K562 (cell line): ENCODE measurements at regions not wholly inside any gene's neighbourhood (a gene's known extent, or its start where the extent isn't known, plus 50 kb on each side); places are given as distances from the start of the nearest gene placed in this dataset.
A peak's percentile ranks its signal among the peaks of the same experiment; 100 is the strongest.

Source experiments
- BCOR ChIP-seq: fragments of 450-650 bp; IDR thresholded peaks from 2 replicates; pipeline ENCODE4 v1.6.1; 2016
- CHD2 ChIP-seq: IDR thresholded peaks from 2 replicates; pipeline ENCODE4 v1.6.1; 2011; ENCODE audit warnings: low read depth, low read length
- ELF1 ChIP-seq: fragments of 200-800 bp; sonication (Bioruptor generic); IDR thresholded peaks from 2 replicates; pipeline ENCODE4 v1.6.1; 2016; ENCODE audit warnings: missing genetic modification characterization, missing compliant biosample characterization
- HNRNPK ChIP-seq: fragments of 200-400 bp; formaldehyde crosslinking; IDR thresholded peaks from one replicate; pipeline ENCODE4 v1.6.1; 2018; ENCODE audit warnings: mild to moderate bottlenecking, low read depth, low read length; ENCODE audit not compliant: poor library complexity, severe bottlenecking
- KDM2B ChIP-seq: fragments of 250-450 bp; sonication (Bioruptor Pico); IDR thresholded peaks from 2 replicates; pipeline ENCODE4 v1.8.0; 2021; ENCODE audit warnings: mild to moderate bottlenecking, moderate library complexity
- MED1 ChIP-seq: sonication (generic); formaldehyde crosslinking; IDR thresholded peaks from 2 replicates; pipeline ENCODE4 v1.8.1; 2023; ENCODE audit warnings: missing genetic modification reagents, borderline replicate concordance
- MEF2A ChIP-seq: IDR thresholded peaks from 2 replicates; pipeline ENCODE4 v1.6.1; 2011; ENCODE audit warnings: low read depth, mild to moderate bottlenecking, low read length, moderate library complexity; ENCODE audit not compliant: control insufficient read depth
- NELFE ChIP-seq: IDR thresholded peaks from 2 replicates; pipeline ENCODE4 v1.6.1; 2011; ENCODE audit warnings: mild to moderate bottlenecking; ENCODE audit not compliant: insufficient read depth, insufficient read length
- SUPT5H ChIP-seq: fragments of 450-650 bp; IDR thresholded peaks from 2 replicates; pipeline ENCODE4 v1.6.1; 2016
- THRAP3 ChIP-seq: fragments of 450-650 bp; IDR thresholded peaks from 2 replicates; pipeline ENCODE4 v1.6.1; 2016; ENCODE audit warnings: mild to moderate bottlenecking, inconsistent platforms, borderline replicate concordance
- ZNF444 ChIP-seq: fragments of 250-450 bp; sonication (Bioruptor Pico); IDR thresholded peaks from 2 replicates; pipeline ENCODE4 v1.4.0; 2020; ENCODE audit warnings: mild to moderate bottlenecking, moderate library complexity
- ZNF76 ChIP-seq: fragments of 250-450 bp; sonication (Bioruptor Pico); IDR thresholded peaks from 2 replicates; pipeline ENCODE4 v1.4.0; 2020; ENCODE audit warnings: mild to moderate bottlenecking, moderate library complexity, borderline replicate concordance
- ZNF764 ChIP-seq: fragments of 250-450 bp; sonication (Bioruptor Pico); IDR thresholded peaks from 2 replicates; pipeline ENCODE4 v1.4.0; 2020; ENCODE audit warnings: low read depth, mild to moderate bottlenecking, moderate library complexity
- ZSCAN29 ChIP-seq: fragments of 450-650 bp; IDR thresholded peaks from 2 replicates; pipeline ENCODE4 v1.6.1; 2017
- TF ChIP-seq, protein P1 (sequence below): fragments of 450-650 bp; formaldehyde crosslinking; IDR thresholded peaks from 2 replicates; pipeline ENCODE4 v1.4.0; 2022; ENCODE audit warnings: mild to moderate bottlenecking, moderate library complexity
- TF ChIP-seq, protein P2 (sequence below): fragments of 450-650 bp; formaldehyde crosslinking; IDR thresholded peaks from 2 replicates; pipeline ENCODE4 v1.4.0; 2020; ENCODE audit warnings: mild to moderate bottlenecking, mixed read lengths
- TF ChIP-seq, protein P3 (sequence below), 2 experiments: IDR thresholded peaks; 2 replicates each; pipeline ENCODE4 v1.6.1; 2011; ENCODE audit warnings: borderline replicate concordance in 1 of 2, control low read depth in 1 of 2, low read depth in 1 of 2, low read length in 1 of 2, mild to moderate bottlenecking in 1 of 2, mixed read lengths in 1 of 2, moderate library complexity in 1 of 2; ENCODE audit not compliant: insufficient read depth in 1 of 2, insufficient read length in 1 of 2, poor library complexity in 1 of 2, severe bottlenecking in 1 of 2; ENCODE audit errors: extremely low read depth in 1 of 2
- TF ChIP-seq, protein P4 (sequence below): sonication (generic); formaldehyde crosslinking; IDR thresholded peaks from 2 replicates; pipeline ENCODE4 v1.8.1; 2022; ENCODE audit warnings: missing genetic modification reagents
- TF ChIP-seq, protein P5 (sequence below): fragments of 250-450 bp; sonication (Bioruptor Pico); IDR thresholded peaks from 2 replicates; pipeline ENCODE4 v1.5.1; 2021; ENCODE audit warnings: mild to moderate bottlenecking
- TF ChIP-seq, protein P6 (sequence below): sonication (generic); formaldehyde crosslinking; IDR thresholded peaks from 2 replicates; pipeline ENCODE4 v1.5.0; 2020; ENCODE audit warnings: missing genetic modification reagents

DNA sequence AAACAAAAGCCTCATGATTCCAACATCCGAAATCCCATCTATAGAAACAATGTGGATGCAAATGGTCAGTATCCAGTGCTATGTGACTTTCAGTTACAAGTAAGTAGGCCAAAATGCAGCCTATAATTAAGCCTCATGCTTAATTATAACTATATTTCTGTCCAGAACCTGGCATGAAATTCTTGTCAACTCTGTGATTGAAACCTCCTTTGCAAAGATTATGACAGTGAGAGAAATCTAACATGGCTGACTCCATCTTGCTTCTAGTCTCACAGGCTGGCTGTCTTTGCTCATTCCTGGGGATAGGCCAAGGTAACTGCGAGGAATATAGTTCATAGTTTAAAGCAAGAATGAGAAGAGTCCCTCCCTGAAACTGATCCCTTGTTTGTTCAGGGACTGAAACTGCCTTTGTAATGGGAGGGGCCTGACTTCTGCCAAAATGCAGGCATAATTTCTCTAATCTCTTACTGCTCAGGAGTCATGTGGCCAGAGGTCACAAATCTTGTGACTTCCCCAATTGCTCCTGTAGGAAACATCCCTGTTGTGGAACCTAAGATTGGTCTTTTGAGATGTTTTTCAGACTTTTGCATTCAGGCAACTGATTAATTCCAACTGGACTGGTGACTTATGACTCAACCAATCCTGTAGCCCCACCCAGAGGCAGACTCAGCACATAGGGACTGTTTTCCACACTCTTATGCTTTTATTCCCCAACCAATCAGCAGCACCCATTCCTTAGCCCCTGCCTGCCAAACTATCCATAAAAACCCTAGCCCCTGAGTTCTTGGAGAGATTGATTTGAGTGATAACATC is 84.5 kb upstream of the TLK1 start (continued):
- TF ChIP-seq, protein P1, sequence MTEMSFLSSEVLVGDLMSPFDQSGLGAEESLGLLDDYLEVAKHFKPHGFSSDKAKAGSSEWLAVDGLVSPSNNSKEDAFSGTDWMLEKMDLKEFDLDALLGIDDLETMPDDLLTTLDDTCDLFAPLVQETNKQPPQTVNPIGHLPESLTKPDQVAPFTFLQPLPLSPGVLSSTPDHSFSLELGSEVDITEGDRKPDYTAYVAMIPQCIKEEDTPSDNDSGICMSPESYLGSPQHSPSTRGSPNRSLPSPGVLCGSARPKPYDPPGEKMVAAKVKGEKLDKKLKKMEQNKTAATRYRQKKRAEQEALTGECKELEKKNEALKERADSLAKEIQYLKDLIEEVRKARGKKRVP: no peak
- TF ChIP-seq KDM2B (no peak), ZNF764 (CRISPR knock-in tag) (no peak), ELF1 (tag) (no peak; the same call in 1 of the 2 replicates), SUPT5H (no peak), NELFE (no peak), BCOR (no peak), CHD2 (no peak), ZSCAN29 (no peak), HNRNPK (no peak), MEF2A (no peak), ZNF444 (CRISPR knock-in tag) (no peak), MED1 (CRISPR knock-in tag) (no peak), THRAP3 (no peak), ZNF76 (CRISPR knock-in tag) (0 out of 2 replicates have a peak, but pooled peaks have one; percentile 42)
- TF ChIP-seq, protein P2, sequence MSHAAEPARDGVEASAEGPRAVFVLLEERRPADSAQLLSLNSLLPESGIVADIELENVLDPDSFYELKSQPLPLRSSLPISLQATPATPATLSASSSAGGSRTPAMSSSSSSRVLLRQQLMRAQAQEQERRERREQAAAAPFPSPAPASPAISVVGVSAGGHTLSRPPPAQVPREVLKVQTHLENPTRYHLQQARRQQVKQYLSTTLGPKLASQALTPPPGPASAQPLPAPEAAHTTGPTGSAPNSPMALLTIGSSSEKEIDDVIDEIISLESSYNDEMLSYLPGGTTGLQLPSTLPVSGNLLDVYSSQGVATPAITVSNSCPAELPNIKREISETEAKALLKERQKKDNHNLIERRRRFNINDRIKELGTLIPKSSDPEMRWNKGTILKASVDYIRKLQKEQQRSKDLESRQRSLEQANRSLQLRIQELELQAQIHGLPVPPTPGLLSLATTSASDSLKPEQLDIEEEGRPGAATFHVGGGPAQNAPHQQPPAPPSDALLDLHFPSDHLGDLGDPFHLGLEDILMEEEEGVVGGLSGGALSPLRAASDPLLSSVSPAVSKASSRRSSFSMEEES (CRISPR knock-in tag): peak; percentile 38; the same call in 1 of the 2 replicates
- TF ChIP-seq, protein P3, sequence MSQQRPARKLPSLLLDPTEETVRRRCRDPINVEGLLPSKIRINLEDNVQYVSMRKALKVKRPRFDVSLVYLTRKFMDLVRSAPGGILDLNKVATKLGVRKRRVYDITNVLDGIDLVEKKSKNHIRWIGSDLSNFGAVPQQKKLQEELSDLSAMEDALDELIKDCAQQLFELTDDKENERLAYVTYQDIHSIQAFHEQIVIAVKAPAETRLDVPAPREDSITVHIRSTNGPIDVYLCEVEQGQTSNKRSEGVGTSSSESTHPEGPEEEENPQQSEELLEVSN (IDR thresholded peaks at IDR 0.05; ENCODE audit: borderline replicate concordance in 1 of 2, extremely low read depth in 1 of 2, insufficient read depth in 1 of 2, insufficient read length in 1 of 2, low read depth in 1 of 2, low read length in 1 of 2, poor library complexity in 1 of 2, severe bottlenecking in 1 of 2): no peak
- TF ChIP-seq, protein P4, sequence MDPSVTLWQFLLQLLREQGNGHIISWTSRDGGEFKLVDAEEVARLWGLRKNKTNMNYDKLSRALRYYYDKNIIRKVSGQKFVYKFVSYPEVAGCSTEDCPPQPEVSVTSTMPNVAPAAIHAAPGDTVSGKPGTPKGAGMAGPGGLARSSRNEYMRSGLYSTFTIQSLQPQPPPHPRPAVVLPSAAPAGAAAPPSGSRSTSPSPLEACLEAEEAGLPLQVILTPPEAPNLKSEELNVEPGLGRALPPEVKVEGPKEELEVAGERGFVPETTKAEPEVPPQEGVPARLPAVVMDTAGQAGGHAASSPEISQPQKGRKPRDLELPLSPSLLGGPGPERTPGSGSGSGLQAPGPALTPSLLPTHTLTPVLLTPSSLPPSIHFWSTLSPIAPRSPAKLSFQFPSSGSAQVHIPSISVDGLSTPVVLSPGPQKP (CRISPR knock-in tag): no peak
- TF ChIP-seq, protein P5, sequence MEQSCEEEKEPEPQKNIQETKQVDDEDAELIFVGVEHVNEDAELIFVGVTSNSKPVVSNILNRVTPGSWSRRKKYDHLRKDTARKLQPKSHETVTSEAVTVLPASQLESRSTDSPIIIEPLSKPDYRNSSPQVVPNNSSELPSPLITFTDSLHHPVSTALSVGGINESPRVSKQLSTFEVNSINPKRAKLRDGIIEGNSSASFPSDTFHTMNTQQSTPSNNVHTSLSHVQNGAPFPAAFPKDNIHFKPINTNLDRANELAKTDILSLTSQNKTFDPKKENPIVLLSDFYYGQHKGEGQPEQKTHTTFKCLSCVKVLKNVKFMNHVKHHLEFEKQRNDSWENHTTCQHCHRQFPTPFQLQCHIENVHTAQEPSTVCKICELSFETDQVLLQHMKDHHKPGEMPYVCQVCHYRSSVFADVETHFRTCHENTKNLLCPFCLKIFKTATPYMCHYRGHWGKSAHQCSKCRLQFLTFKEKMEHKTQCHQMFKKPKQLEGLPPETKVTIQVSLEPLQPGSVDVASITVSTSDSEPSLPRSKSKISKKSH (CRISPR knock-in tag): no peak
- TF ChIP-seq, protein P6, sequence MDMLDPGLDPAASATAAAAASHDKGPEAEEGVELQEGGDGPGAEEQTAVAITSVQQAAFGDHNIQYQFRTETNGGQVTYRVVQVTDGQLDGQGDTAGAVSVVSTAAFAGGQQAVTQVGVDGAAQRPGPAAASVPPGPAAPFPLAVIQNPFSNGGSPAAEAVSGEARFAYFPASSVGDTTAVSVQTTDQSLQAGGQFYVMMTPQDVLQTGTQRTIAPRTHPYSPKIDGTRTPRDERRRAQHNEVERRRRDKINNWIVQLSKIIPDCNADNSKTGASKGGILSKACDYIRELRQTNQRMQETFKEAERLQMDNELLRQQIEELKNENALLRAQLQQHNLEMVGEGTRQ (CRISPR knock-in tag): peak; percentile 21; the same call in 1 of the 2 replicates
